ENCODE measurements at regions not wholly inside any gene's neighbourhood (a gene's known extent, or its start where the extent isn't known, plus 50 kb on each side); places are given as distances from the start of the nearest gene placed in this dataset.

DNA sequence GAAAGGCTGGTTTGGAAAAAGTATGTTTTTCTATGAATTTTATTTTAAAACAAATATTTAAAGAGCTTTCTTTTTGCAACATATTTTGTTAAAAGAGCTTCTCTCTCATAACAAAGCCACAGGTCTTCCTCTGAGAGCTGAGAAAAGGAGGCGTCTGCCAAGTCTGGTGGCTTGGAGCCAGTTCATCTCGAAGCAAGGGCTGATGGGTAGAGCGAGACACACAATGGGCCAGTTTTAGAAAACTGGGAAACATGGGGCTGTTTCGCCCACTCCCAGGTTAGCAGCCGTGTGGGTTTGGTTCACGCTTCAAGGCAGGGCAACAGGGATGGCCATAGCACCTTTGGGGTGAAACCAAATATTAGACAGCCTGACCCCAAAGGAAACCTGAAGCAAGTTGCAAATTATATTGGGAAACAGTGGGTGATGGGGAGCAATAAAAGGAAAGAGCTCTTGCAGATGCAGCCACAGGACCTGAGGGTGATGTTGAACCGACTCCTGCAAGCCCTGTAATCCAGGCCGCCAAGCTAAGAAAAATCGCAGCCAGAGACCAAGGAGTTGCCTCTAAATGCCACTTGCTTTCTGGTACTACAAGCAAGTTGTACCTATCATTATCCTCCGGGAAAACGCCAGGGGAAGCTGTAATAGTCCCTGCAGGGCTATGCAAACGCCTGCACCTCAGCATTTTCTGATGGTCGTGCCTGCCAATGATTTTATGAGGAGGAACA lies 88.4 kb upstream of the GALNT15 start:
- TF ChIP-seq, protein P1, sequence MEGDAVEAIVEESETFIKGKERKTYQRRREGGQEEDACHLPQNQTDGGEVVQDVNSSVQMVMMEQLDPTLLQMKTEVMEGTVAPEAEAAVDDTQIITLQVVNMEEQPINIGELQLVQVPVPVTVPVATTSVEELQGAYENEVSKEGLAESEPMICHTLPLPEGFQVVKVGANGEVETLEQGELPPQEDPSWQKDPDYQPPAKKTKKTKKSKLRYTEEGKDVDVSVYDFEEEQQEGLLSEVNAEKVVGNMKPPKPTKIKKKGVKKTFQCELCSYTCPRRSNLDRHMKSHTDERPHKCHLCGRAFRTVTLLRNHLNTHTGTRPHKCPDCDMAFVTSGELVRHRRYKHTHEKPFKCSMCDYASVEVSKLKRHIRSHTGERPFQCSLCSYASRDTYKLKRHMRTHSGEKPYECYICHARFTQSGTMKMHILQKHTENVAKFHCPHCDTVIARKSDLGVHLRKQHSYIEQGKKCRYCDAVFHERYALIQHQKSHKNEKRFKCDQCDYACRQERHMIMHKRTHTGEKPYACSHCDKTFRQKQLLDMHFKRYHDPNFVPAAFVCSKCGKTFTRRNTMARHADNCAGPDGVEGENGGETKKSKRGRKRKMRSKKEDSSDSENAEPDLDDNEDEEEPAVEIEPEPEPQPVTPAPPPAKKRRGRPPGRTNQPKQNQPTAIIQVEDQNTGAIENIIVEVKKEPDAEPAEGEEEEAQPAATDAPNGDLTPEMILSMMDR (conservative IDR thresholded peaks at IDR 0.05; ENCODE audit: low read depth, low read length), result no peak
- H2AFZ ChIP-seq (ENCODE audit: low read depth), result no peak overlapping the region
- H4K20me1 ChIP-seq (ENCODE audit: insufficient read depth), result no peaks in the 10 kb centered on the region
- H3K36me3 ChIP-seq (ENCODE audit: insufficient read depth), result no peaks in the 10 kb centered on the region
- no peak overlapping the region for H3K4me3 ChIP-seq (IDR thresholded peaks at IDR 0.05; ENCODE audit: insufficient read depth, low read depth, low read length)
- no peak overlapping the region for H3K27ac ChIP-seq
- no peak overlapping the region for H3K9ac ChIP-seq
- H3K4me2 ChIP-seq, result no peak overlapping the region
- no peaks in the 10 kb centered on the region for H3K4me1 ChIP-seq (ENCODE audit: low read depth, poor library complexity, severe bottlenecking)
- H3K79me2 ChIP-seq (ENCODE audit: insufficient read depth, low read depth), result no peaks in the 10 kb centered on the region
- no peaks in the 10 kb centered on the region for H3K27me3 ChIP-seq (ENCODE audit: insufficient read depth, low read depth)

DNA sequence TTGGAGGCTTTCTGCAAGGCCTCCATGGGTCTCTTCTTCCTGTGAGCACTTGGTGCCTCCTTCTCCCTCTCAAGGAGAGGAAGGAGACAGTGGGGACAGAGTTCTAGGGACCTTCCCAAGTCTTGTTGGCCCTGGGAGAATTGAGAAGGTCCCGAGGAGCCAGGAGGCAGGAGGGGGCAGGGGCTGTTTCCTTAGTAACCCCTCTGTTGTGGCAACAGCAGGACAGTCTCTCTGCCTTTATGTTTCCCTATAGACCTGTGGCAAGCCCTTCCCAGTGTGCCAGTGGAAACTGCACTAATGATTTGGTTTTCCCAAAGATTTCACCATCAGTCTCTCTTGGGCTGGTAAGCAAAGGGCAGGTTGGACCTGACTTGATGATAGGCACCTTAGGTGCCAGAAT lies 87.8 kb upstream of the GALNT15 start:
- no peak overlapping the region for H3K9ac ChIP-seq
- no peaks in the 10 kb centered on the region for H4K20me1 ChIP-seq (ENCODE audit: insufficient read depth)
- TF ChIP-seq, protein P1 (conservative IDR thresholded peaks at IDR 0.05; ENCODE audit: low read depth, low read length), result no peak
- H3K27ac ChIP-seq, result no peak overlapping the region
- H3K4me3 ChIP-seq (IDR thresholded peaks at IDR 0.05; ENCODE audit: insufficient read depth, low read depth, low read length), result no peak overlapping the region
- H3K4me2 ChIP-seq, result no peak overlapping the region
- H3K79me2 ChIP-seq (ENCODE audit: insufficient read depth, low read depth), result no peaks in the 10 kb centered on the region
- no peaks in the 10 kb centered on the region for H3K36me3 ChIP-seq (ENCODE audit: insufficient read depth)
- no peaks in the 10 kb centered on the region for H3K4me1 ChIP-seq (ENCODE audit: low read depth, poor library complexity, severe bottlenecking)
- H3K27me3 ChIP-seq (ENCODE audit: insufficient read depth, low read depth), result no peaks in the 10 kb centered on the region
- no peak overlapping the region for H2AFZ ChIP-seq (ENCODE audit: low read depth)

DNA sequence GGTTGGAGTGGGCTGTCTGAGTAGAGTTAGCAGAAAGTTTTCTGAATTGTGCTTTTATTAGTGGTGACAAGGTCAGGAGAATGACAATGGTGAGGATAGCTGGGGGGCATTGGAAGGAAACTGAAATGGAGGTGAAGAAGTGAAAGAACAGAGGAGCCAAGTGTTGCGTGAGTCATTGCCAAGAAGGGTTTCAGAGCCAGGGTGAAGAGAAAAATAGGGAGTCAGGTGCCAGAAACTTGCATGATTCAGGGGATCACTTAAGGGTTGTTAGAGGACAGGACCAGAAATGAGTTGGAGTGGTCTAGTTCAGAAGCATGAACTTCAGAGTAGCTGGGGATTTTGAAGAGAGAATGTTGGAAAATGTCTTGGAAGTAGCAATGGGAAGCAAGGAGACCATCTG lies 86.0 kb upstream of the GALNT15 start:
- Histone ChIP-seq H3K4me1 (ENCODE audit: low read depth, poor library complexity, severe bottlenecking) (no peaks in the 10 kb centered on the region), H2AFZ (ENCODE audit: low read depth) (no peak overlapping the region), H3K27me3 (ENCODE audit: insufficient read depth, low read depth) (no peaks in the 10 kb centered on the region), H3K27ac (no peak overlapping the region), H3K36me3 (ENCODE audit: insufficient read depth) (no peaks in the 10 kb centered on the region), H3K79me2 (ENCODE audit: insufficient read depth, low read depth) (no peaks in the 10 kb centered on the region), H3K4me3 (IDR thresholded peaks at IDR 0.05; ENCODE audit: insufficient read depth, low read depth, low read length) (no peak overlapping the region), H3K4me2 (no peak overlapping the region), H3K9ac (no peak overlapping the region), H4K20me1 (ENCODE audit: insufficient read depth) (no peaks in the 10 kb centered on the region)
- TF ChIP-seq, protein P1 (conservative IDR thresholded peaks at IDR 0.05; ENCODE audit: low read depth, low read length), result no peak

DNA sequence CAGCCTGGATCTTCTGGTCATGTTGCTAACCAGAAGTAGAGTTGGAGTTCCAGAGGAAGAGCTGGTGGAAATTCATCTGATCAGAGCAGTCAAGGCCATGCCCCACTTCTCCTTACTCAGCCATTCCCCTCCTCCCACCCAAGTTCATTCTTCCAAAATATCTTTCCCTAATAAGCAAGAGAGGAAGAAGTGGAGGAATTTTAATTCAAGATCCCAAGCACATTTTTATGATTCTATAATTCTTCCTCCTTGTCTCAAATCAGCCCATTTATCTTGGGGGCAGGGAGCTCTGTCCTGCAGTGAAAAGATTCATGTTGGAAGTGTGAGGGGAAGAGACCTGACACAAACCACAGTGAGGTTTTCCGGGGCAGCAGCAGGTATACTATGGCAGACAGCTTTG lies 85.0 kb upstream of the GALNT15 start:
- H3K4me2 ChIP-seq, result no peak overlapping the region
- no peak overlapping the region for H3K9ac ChIP-seq
- TF ChIP-seq, protein P1 (conservative IDR thresholded peaks at IDR 0.05; ENCODE audit: low read depth, low read length), result no peak
- no peak overlapping the region for H3K4me3 ChIP-seq (IDR thresholded peaks at IDR 0.05; ENCODE audit: insufficient read depth, low read depth, low read length)
- no peak overlapping the region for H2AFZ ChIP-seq (ENCODE audit: low read depth)
- no peaks in the 10 kb centered on the region for H3K79me2 ChIP-seq (ENCODE audit: insufficient read depth, low read depth)
- no peak overlapping the region for H3K27ac ChIP-seq
- H4K20me1 ChIP-seq (ENCODE audit: insufficient read depth), result no peaks in the 10 kb centered on the region
- no peaks in the 10 kb centered on the region for H3K4me1 ChIP-seq (ENCODE audit: low read depth, poor library complexity, severe bottlenecking)
- H3K27me3 ChIP-seq (ENCODE audit: insufficient read depth, low read depth), result no peaks in the 10 kb centered on the region
- no peaks in the 10 kb centered on the region for H3K36me3 ChIP-seq (ENCODE audit: insufficient read depth)
